SKM-1 (cell line): ENCODE measurements at regions not wholly inside any gene's neighbourhood (a gene's known extent, or its start where the extent isn't known, plus 50 kb on each side); places are given as distances from the start of the nearest gene placed in this dataset.

Experiments used
- DNase-seq: peaks from one replicate; lab custom pipeline; 2025; ENCODE audit not compliant: unreplicated experiment; lab: John Stamatoyannopoulos, UW

- no peak for DNase-seq
These were observed 252.0 kb upstream of the KLHL29 start for GRCh38 chr2:23132823-23133595.

- no peak for DNase-seq
These were observed 250.3 kb upstream of the KLHL29 start for GRCh38 chr2:23134726-23135125.

- DNase-seq, result no peak
These were observed 249.4 kb upstream of the KLHL29 start for GRCh38 chr2:23135481-23136100.

GRCh38 chr2:23137166-23137565 is 247.8 kb upstream of the KLHL29 start:
- DNase-seq, result no peak

- no peak for DNase-seq
These were observed 246.3 kb upstream of the KLHL29 start for GRCh38 chr2:23138701-23139100.

GRCh38 chr2:23145460-23145859 is 239.5 kb upstream of the KLHL29 start:
- DNase-seq, result no peak

- DNase-seq, result no peak
These were observed 239.0 kb upstream of the KLHL29 start for GRCh38 chr2:23146011-23146410.

- DNase-seq, result no peak
These were observed 236.6 kb upstream of the KLHL29 start for GRCh38 chr2:23148342-23148741.

GRCh38 chr2:23149777-23150176 is 235.2 kb upstream of the KLHL29 start:
- DNase-seq, result no peak

GRCh38 chr2:23153484-23153883 is 231.5 kb upstream of the KLHL29 start:
- no peak for DNase-seq

- no peak for DNase-seq
These were observed 230.0 kb upstream of the KLHL29 start for GRCh38 chr2:23155022-23155421.

GRCh38 chr2:23157812-23158211 is 227.2 kb upstream of the KLHL29 start:
- DNase-seq, result no peak

- no peak for DNase-seq
These were observed 226.7 kb upstream of the KLHL29 start for GRCh38 chr2:23158306-23158705.

GRCh38 chr2:23159746-23160405 is 225.1 kb upstream of the KLHL29 start:
- DNase-seq, result no peak

- DNase-seq, result no peak
These were observed 220.8 kb upstream of the KLHL29 start for GRCh38 chr2:23164173-23164572.

GRCh38 chr2:23169896-23170295 is 215.1 kb upstream of the KLHL29 start:
- no peak for DNase-seq

- no peak for DNase-seq
These were observed 213.9 kb upstream of the KLHL29 start for GRCh38 chr2:23171108-23171507.

- DNase-seq, result no peak
These were observed 206.6 kb upstream of the KLHL29 start for GRCh38 chr2:23178396-23178795.

- no peak for DNase-seq
These were observed 201.2 kb upstream of the KLHL29 start for GRCh38 chr2:23183733-23184132.

- no peak for DNase-seq
These were observed 186.5 kb upstream of the KLHL29 start for GRCh38 chr2:23198316-23199114.

- DNase-seq, result no peak
These were observed 185.7 kb upstream of the KLHL29 start for GRCh38 chr2:23199115-23199918.
